Thyroid gland (tissue), 4 donors: ENCODE measurements at regions not wholly inside any gene's neighbourhood (a gene's known extent, or its start where the extent isn't known, plus 50 kb on each side); places are given as distances from the start of the nearest gene placed in this dataset.

Experiments
- CTCF ChIP-seq, 6 experiments: fragments of 200-600 bp in 3 of 6; fragments of 450-650 bp in 3 of 6; sonication (generic) in 3 of 6; IDR thresholded peaks; one replicate each; pipeline ENCODE4 v1.5.1; 2016 to 2019; ENCODE audit warnings: antibody characterized with exemption in 6 of 6, mild to moderate bottlenecking in 2 of 6, inconsistent platforms in 1 of 6, moderate library complexity in 1 of 6
- POLR2A ChIP-seq, 2 donors: fragments of 450-650 bp; IDR thresholded peaks; one replicate each; pipeline ENCODE4 v1.6.1; 2017; ENCODE audit warnings: antibody characterized with exemption in 2 of 2, mild to moderate bottlenecking in 2 of 2, moderate library complexity in 1 of 2

GRCh38 chr7:34567906-34568305 is 90.1 kb upstream of the NPSR1 start:
- no peak for TF ChIP-seq CTCF (IDR thresholded peaks at IDR 0.05)
- TF ChIP-seq POLR2A (IDR thresholded peaks at IDR 0.05): no peak
